ENCODE measurements at regions not wholly inside any gene's neighbourhood (a gene's known extent, or its start where the extent isn't known, plus 50 kb on each side); places are given as distances from the start of the nearest gene placed in this dataset.

- no peak for TF ChIP-seq POLR2A (IDR thresholded peaks at IDR 0.05)
- no peak for TF ChIP-seq CTCF (IDR thresholded peaks at IDR 0.05)
These were observed 404.4 kb downstream of the SPRY2 start for GRCh38 chr13:79936368-79937136.

Data from breast epithelium (tissue), 3 donors.